Panc1 (cell line): ENCODE measurements at regions not wholly inside any gene's neighbourhood (a gene's known extent, or its start where the extent isn't known, plus 50 kb on each side); places are given as distances from the start of the nearest gene placed in this dataset.

Source experiments
- ATAC-seq: fragments of 200-7000 bp; cut with Tn5 transposase; 2 replicates; pipeline ENCODE4 v1.9.1; 2020; ENCODE audit warnings: mild to moderate bottlenecking, moderate library complexity
- BruUV-seq: library from RNA; stranded (reverse); fragments of 400-500 nt; replicated peaks from 2 replicates; lab custom pipeline; 2021; lab: Mats Ljungman, UMichigan
- CTCF ChIA-PET: fragments of 300-600 bp; sonication (Branson Sonifier 250); formaldehyde crosslinking; loops from one replicate; lab custom pipeline; 2022; ENCODE audit warnings: antibody characterized with exemption; lab: Charles Lee
- POLR2A ChIA-PET: fragments of 300-600 bp; sonication (Branson Sonifier 250); formaldehyde crosslinking; loops from one replicate; lab custom pipeline; 2022; ENCODE audit warnings: antibody characterized with exemption; lab: Charles Lee
- DNase-seq: peaks from one replicate; pipeline ENCODE4 v3.0.0-alpha.2; 2010; ENCODE audit warnings: low read depth, low spot score
- H3K27ac ChIP-seq: 2 replicates; pipeline ENCODE4 v1.5.1; 2011; ENCODE audit warnings: mild to moderate bottlenecking, low read length, inconsistent platforms
- H3K27me3 ChIP-seq: fragments of 200-500 bp; sonication (Bioruptor generic); 2 replicates; pipeline ENCODE4 v1.6.0; 2014; ENCODE audit warnings: low read length, inconsistent platforms; ENCODE audit not compliant: control insufficient read depth, insufficient read depth
- H3K36me3 ChIP-seq: fragments of 200-500 bp; sonication (Bioruptor generic); 2 replicates; pipeline ENCODE4 v1.5.1; 2014; ENCODE audit warnings: inconsistent platforms, mild to moderate bottlenecking, low read length, moderate library complexity; ENCODE audit not compliant: control insufficient read depth, insufficient read depth
- H3K4me1 ChIP-seq: 2 replicates; pipeline ENCODE4 v1.5.1; 2011; ENCODE audit warnings: inconsistent platforms, mild to moderate bottlenecking, low read length, moderate library complexity; ENCODE audit not compliant: control insufficient read depth, insufficient read depth
- H3K4me3 ChIP-seq, 2 experiments: 2 replicates each; pipeline ENCODE4 v1.5.1; 2011 to 2012; ENCODE audit warnings: low read depth in 2 of 2, low read length in 2 of 2, mild to moderate bottlenecking in 2 of 2, inconsistent platforms in 1 of 2, moderate library complexity in 1 of 2
- H3K9me3 ChIP-seq: fragments of 200-500 bp; sonication (Bioruptor generic); 2 replicates; pipeline ENCODE4 v1.5.1; 2014; ENCODE audit warnings: low read depth, mild to moderate bottlenecking, inconsistent platforms, low read length, moderate library complexity; ENCODE audit not compliant: control insufficient read depth, insufficient read depth
- CTCF ChIP-seq: fragments of 450-650 bp; IDR thresholded peaks from 2 replicates; pipeline ENCODE4 v1.5.1; 2017; ENCODE audit warnings: mild to moderate bottlenecking
- POLR2AphosphoS5 ChIP-seq: IDR thresholded peaks from 2 replicates; pipeline ENCODE4 v1.6.1; 2012; ENCODE audit warnings: mild to moderate bottlenecking, low read depth, low read length, moderate library complexity
- SIN3A ChIP-seq: IDR thresholded peaks from 2 replicates; pipeline ENCODE4 v1.6.1; 2012; ENCODE audit warnings: low read depth, mild to moderate bottlenecking, low read length, moderate library complexity, borderline replicate concordance; ENCODE audit not compliant: insufficient read depth
- TCF7L2 ChIP-seq: IDR thresholded peaks from 2 replicates; pipeline ENCODE4 v1.6.1; 2011; ENCODE audit warnings: mild to moderate bottlenecking, low read depth, low read length, inconsistent platforms
- in situ Hi-C: cut with HindIII; loops from 2 replicates; pipeline ENCODE4 v1.10.0; 2016; ENCODE audit warnings: low sequenced_read_pairs, low pct_unique_long_range_greater_than_20kb
- intact Hi-C: fragments of 100-400 bp; cut with micrococcal nuclease; formaldehyde crosslinking; loops from one replicate; pipeline ENCODE4 v1.10.0; 2022; ENCODE audit not compliant: unreplicated experiment
- TF ChIP-seq, protein P1 (sequence below), 2 experiments: IDR thresholded peaks; 2 replicates each; pipeline ENCODE4 v1.6.1; 2011 to 2012; ENCODE audit warnings: low read depth in 2 of 2, control low read depth in 1 of 2, low read length in 1 of 2, mild to moderate bottlenecking in 1 of 2, moderate library complexity in 1 of 2; ENCODE audit not compliant: insufficient read depth in 1 of 2

DNA sequence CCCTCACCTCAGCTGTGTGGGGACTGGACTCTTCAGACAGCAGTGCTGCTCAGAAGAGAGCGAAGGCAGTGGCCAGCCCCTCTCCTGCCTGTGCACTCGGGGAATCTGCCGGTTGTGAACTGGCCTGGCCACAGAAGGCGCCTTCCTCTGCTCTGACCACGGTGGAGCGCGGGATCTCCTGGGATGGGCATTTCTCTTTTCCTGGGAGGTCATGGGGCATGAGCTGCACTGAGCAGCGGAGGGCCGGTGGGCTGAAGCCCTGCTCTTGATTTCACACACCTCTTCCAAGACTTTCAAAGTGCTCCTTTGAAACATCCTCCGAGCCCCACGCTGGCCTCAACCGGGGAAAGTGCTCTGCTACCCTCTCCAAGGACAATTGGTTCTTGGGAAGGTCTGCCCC, 125.6 kb upstream of the FAM20C start:
- CTCF ChIA-PET = no interaction called here
- H3K9me3 ChIP-seq = no peaks in the 10 kb centered on the region
- TF ChIP-seq TCF7L2 (no peak), SIN3A (no peak), POLR2AphosphoS5 (no peak), CTCF (no peak)
- TF ChIP-seq, protein P1, sequence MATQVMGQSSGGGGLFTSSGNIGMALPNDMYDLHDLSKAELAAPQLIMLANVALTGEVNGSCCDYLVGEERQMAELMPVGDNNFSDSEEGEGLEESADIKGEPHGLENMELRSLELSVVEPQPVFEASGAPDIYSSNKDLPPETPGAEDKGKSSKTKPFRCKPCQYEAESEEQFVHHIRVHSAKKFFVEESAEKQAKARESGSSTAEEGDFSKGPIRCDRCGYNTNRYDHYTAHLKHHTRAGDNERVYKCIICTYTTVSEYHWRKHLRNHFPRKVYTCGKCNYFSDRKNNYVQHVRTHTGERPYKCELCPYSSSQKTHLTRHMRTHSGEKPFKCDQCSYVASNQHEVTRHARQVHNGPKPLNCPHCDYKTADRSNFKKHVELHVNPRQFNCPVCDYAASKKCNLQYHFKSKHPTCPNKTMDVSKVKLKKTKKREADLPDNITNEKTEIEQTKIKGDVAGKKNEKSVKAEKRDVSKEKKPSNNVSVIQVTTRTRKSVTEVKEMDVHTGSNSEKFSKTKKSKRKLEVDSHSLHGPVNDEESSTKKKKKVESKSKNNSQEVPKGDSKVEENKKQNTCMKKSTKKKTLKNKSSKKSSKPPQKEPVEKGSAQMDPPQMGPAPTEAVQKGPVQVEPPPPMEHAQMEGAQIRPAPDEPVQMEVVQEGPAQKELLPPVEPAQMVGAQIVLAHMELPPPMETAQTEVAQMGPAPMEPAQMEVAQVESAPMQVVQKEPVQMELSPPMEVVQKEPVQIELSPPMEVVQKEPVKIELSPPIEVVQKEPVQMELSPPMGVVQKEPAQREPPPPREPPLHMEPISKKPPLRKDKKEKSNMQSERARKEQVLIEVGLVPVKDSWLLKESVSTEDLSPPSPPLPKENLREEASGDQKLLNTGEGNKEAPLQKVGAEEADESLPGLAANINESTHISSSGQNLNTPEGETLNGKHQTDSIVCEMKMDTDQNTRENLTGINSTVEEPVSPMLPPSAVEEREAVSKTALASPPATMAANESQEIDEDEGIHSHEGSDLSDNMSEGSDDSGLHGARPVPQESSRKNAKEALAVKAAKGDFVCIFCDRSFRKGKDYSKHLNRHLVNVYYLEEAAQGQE (IDR thresholded peaks at IDR 0.05; ENCODE audit: insufficient read depth in 1 of 2, low read depth in 2 of 2, low read length in 1 of 2) = no peak
- H3K4me3 ChIP-seq = no peak overlapping the region
- H3K27ac ChIP-seq = no peak overlapping the region
- POLR2A ChIA-PET = no interaction called here
- in situ Hi-C loops = no loop called here
- DNase-seq (no peak), ATAC-seq (no peak)
- no peaks in the 10 kb centered on the region for H3K36me3 ChIP-seq
- H3K4me1 ChIP-seq = no peaks in the 10 kb centered on the region
- no peaks in the 10 kb centered on the region; the same call in 1 of the 2 replicates for H3K27me3 ChIP-seq
- no TSS peak for BruUV-seq
- intact Hi-C loops = no loop called here

- no peaks in the 10 kb centered on the region for H3K9me3 ChIP-seq
- H3K27ac ChIP-seq = no peak overlapping the region
- H3K4me3 ChIP-seq = no peak overlapping the region
- in situ Hi-C loops (no loop called here), intact Hi-C loops (no loop called here)
- no peaks in the 10 kb centered on the region; the same call in 1 of the 2 replicates for H3K27me3 ChIP-seq
- H3K36me3 ChIP-seq = no peaks in the 10 kb centered on the region
- H3K4me1 ChIP-seq = no peaks in the 10 kb centered on the region
- ATAC-seq (no peak), DNase-seq (no peak)
- TF ChIP-seq TCF7L2 (no peak), POLR2AphosphoS5 (no peak), CTCF (no peak), SIN3A (no peak)
- TF ChIP-seq, protein P1 (IDR thresholded peaks at IDR 0.05; ENCODE audit: insufficient read depth in 1 of 2, low read depth in 2 of 2, low read length in 1 of 2) = no peak
- BruUV-seq = no TSS peak
- ChIA-PET CTCF (interaction anchor here (0.9 kb wide), 1 partner anchor 200 kb away, joined by 3 read pairs; no protein-coding TSS in a partner anchor), POLR2A (no interaction called here)
These were observed 124.5 kb upstream of the FAM20C start for GRCh38 chr7:67661-68395.
